ENCODE measurements at regions not wholly inside any gene's neighbourhood (a gene's known extent, or its start where the extent isn't known, plus 50 kb on each side); places are given as distances from the start of the nearest gene placed in this dataset.

DNA sequence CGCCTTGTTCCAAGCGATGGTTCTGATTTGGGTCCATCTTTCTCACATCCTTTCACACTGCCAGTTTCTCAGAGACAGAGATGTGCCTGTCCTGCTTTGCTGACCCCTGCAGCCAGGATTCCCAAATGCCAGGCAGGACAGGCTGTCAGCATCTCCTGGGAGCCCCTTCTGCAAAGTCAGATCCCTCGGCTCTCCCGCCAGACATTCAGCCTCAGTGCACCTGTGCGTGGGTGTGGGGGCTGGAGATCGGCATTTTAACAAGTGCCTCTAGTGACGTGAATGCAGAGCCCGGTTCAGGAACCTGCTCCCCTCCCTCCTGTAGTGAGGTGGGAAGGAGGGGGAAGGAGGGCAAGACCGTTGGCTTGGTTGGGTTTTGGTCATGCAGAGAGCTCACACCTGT lies 108.9 kb upstream of the FGF3 start:
- intact Hi-C loops (cut with DNase I; ENCODE audit: low total_unique reads), result no loop called here
- TF ChIP-seq POLR2A (IDR thresholded peaks at IDR 0.05), result no peak
- TF ChIP-seq, protein P1, sequence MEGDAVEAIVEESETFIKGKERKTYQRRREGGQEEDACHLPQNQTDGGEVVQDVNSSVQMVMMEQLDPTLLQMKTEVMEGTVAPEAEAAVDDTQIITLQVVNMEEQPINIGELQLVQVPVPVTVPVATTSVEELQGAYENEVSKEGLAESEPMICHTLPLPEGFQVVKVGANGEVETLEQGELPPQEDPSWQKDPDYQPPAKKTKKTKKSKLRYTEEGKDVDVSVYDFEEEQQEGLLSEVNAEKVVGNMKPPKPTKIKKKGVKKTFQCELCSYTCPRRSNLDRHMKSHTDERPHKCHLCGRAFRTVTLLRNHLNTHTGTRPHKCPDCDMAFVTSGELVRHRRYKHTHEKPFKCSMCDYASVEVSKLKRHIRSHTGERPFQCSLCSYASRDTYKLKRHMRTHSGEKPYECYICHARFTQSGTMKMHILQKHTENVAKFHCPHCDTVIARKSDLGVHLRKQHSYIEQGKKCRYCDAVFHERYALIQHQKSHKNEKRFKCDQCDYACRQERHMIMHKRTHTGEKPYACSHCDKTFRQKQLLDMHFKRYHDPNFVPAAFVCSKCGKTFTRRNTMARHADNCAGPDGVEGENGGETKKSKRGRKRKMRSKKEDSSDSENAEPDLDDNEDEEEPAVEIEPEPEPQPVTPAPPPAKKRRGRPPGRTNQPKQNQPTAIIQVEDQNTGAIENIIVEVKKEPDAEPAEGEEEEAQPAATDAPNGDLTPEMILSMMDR (IDR thresholded peaks at IDR 0.05), result no peak
- 66 to 75% methylated on average over 8 to 9 of the region's 9 CpGs for WGBS, 2 donors
- H3K4me3 ChIP-seq (ENCODE audit: low read depth, poor library complexity, severe bottlenecking), result no peak overlapping the region
- peak in 1 of 2 donors; percentile 31 for DNase-seq (ENCODE audit: low spot score in 2 of 2)

DNA sequence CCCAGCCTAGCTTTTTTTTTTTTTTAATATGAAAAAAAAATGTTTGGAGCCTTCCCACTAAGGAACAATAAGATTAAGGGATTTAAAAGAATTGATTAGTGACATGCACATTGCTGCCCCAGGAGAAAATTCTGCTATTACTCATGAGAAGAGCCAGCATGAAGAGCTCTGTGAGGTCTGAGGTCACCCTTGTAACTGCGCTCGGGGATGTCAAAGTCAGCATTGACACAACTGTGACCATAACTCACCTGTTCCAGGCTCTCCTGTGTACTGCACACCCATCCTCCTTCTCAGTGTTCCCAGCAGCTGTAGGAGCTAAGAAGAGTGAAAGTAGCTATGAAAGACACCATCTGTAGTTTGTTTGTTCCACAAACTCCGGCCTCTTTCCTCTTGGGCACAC lies 109.8 kb upstream of the FGF3 start:
- DNase-seq (ENCODE audit: low spot score in 2 of 2), result peak in 1 of 2 donors; percentile 36
- 92 to 93% methylated on average over 3 of the region's 3 CpGs for WGBS, 2 donors

DNA sequence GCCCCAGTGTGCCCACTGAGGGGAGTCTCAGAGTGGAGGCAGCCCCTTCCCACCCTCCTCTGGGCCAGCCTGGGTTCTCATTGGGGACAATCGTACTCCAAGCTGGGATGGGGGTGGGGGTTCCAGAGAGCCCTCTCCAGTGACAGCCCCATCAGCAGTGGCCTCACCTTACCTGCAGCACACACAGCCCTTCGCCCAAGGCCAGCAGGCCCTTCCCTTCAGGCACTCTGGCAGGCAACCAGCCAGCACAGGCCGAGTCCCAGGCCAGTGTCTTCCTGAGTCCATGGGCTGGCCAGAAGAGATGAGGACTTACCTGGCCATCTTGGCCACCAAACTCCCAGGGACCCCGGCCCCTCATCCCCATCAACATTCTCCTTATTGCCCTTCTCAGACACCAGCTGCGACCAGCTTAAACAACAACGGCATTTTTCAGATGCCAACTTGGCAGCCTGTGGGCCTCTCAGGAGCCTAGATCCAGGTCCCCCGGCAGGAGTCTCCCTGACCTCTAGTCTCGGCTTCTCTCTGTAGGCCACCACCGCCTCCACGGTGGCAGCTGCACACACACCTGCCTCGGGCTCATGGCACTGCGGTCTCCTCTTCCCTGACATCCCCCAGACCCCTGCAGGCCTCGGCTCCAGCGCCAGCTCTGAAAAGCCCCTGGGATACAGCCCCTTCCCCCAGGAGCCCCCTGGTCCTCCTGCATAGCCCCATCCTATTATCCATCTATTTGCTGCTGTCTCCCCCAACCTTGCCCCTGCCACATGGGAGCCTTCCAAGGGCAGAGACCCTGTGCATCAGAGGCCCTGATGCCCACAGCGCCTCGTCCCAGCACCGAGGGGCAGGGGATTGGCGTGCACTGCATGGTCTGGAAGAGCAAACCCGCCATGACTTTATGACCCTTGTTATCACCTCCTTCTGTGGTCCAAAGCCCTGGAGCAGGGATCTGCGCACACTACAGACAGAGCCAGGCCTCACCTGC lies 111.2 kb upstream of the FGF3 start:
- DNase-seq (ENCODE audit: low spot score in 2 of 2), result peak in 1 of 2 donors; percentile 48
- TF ChIP-seq, protein P1 (IDR thresholded peaks at IDR 0.05), result no peak
- no peak for TF ChIP-seq POLR2A (IDR thresholded peaks at IDR 0.05)
- intact Hi-C loops (cut with DNase I; ENCODE audit: low total_unique reads), result no loop called here
- WGBS, 2 donors, result 88 to 90% methylated on average over 14 to 19 of the region's 20 CpGs
- no peak overlapping the region for H3K4me3 ChIP-seq (ENCODE audit: low read depth, poor library complexity, severe bottlenecking)

More for the DNA sequence above, 109.8 kb upstream of the FGF3 start:
- H3K4me3 ChIP-seq (ENCODE audit: low read depth, poor library complexity, severe bottlenecking), result no peak overlapping the region
- TF ChIP-seq POLR2A (IDR thresholded peaks at IDR 0.05), result no peak
- TF ChIP-seq, protein P1 (IDR thresholded peaks at IDR 0.05), result no peak
- intact Hi-C loops (cut with DNase I; ENCODE audit: low total_unique reads), result no loop called here

DNA sequence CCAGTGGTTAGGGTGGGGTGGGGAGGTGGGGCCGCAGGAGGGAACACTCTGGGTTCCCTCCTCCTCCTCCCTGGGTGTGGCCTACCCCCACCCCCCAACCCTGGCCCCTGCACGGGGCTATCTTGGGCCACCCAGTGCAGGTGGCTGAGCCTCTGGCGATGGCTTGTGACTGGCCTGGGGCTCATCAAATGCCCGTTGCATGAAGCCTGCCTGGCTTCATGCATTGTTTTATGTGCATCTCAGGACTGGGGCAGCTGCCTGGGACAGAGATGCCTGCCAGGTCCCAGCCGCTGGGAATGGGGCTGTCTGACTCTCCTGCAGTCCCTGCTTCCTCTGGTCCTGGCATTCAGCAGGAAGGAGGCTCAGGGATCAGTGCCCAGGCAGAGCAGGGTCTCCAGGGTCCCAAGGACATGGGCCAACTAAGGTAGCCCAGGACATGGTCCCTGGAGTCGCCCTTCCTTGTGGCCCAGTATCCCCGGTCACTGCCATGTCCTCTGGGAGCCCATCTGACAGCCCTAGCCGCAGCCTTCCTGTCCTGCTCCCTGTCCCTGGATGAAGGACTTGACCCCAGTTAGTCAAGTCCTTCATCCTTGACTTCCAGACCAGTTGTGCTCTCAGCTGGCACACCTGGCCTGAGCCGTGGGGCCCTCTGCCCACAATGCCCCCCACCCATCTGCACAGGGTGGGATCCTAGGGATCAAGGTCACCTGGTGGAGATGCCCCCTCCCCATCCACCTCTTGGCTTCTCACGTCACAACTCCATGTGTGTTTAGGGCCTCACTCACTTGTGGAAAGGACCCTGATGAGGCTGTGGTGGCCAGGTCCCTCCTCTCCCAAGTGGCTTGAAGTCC lies 112.1 kb upstream of the FGF3 start:
- TF ChIP-seq POLR2A (IDR thresholded peaks at IDR 0.05), result no peak
- TF ChIP-seq, protein P1 (IDR thresholded peaks at IDR 0.05), result no peak
- peak in 1 of 2 donors; percentile 62 for DNase-seq (ENCODE audit: low spot score in 2 of 2)
- 66 to 76% methylated on average over 7 to 10 of the region's 10 CpGs for WGBS, 2 donors
- H3K4me3 ChIP-seq (ENCODE audit: low read depth, poor library complexity, severe bottlenecking), result no peak overlapping the region
- intact Hi-C loops (cut with DNase I; ENCODE audit: low total_unique reads), result no loop called here

DNA sequence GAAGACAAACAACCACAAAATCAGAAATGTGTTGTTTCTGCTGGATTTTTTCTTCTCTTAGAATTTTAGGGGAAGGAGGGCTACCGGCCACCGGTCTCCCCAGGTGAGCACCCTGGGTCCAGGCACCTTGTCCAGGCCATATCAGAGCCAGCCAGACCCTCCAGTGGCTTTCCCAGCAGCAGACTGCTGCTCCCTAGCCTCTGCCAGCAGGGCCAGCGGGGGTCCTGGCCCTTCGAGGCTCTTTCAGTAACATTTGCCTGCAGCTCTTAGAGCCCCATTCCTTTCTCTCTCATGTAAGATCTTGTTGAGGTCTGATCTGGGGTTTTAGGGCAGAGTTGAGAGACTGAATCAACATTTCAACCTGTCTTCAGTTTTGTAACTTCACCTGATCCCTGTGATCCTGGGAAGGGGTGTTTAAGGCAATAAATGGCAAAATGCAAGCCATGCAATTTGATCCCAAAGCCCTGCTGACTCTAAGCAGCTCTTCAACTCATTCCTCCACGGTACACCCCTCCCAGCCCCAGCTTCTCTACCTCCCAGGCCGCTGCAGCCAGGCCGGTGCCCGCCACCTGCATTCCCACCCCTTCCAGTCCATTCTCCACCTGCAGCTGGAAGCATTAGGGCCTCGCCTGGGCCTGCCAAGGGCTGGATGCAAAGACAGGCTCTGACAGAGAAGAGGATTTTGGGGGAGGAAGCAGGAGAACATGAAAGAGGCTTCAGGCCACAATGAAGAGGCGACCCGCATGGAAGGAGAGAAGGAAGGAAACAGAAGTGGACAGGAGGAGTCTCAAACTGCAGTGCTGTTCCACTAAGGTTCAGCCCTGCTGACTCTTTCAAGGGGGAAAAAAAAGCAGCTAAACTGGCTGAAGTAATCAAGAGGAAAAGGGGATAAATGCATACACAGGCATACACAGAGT lies 113.0 kb upstream of the FGF3 start:
- H3K4me3 ChIP-seq (ENCODE audit: low read depth, poor library complexity, severe bottlenecking), result no peak overlapping the region
- peak in 1 of 2 donors; percentile 23 for DNase-seq (ENCODE audit: low spot score in 2 of 2)
- WGBS, 2 donors, result 68 to 76% methylated on average over 11 of the region's 11 CpGs
- intact Hi-C loops (cut with DNase I; ENCODE audit: low total_unique reads), result no loop called here
- no peak for TF ChIP-seq POLR2A (IDR thresholded peaks at IDR 0.05)
- TF ChIP-seq, protein P1 (IDR thresholded peaks at IDR 0.05), result no peak
